KBM-7 (cell line): ENCODE measurements at regions not wholly inside any gene's neighbourhood (a gene's known extent, or its start where the extent isn't known, plus 50 kb on each side); places are given as distances from the start of the nearest gene placed in this dataset.

Experiments used
- DNase-seq: peaks from one replicate; pipeline ENCODE4 v3.0.0-alpha.2; 2015
- in situ Hi-C: fragments of 300-500 bp; cut with MboI; formaldehyde crosslinking; loops from 2 replicates; pipeline ENCODE4 v1.14.3; 2020; ENCODE audit warnings: low sequenced_read_pairs, low pct_unique_long_range_greater_than_20kb, mixed read lengths

DNA sequence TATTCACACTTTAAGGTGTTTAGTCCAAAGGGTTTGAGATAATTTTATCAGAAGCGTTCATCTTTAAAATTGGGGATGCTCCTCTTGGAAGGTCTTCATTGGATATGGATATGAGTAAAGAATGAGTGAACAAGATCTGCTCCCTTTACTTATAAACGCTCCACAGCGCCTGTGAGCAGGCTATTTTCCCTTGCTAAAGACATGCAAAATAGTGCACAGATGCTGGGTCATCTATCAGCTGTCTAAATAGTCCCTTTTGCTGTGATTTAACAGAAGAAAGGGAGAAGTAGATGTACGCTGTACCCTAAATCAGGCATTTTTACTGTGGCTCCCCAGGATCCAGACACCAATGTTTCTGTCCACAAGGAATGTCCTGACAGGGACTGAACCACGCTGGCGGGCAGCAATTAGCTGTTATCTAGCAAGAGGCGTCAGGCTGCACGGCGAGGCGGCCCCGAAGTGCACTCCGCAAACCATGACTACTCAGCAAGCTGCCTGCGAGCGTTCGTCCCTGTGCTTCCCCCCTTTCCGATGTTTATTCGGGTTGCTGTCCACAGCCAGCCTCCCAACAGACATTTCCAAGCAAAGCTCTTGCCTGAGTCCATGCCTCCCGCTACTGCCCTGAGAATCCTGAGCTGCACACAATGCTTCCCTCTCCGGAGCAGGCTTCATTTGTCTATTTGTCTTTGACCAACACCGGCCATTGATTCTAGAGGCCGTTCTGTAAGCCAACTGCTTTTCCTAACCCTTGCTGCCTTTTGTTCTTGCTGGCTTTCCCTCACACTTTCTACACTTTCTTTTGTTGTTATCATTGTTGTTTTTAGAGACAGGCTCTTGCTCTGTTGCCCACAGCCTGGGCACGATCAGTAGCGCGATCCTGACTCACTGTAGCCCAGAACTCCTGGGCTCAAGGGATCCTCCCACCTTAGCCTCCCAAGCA lies 55.7 kb upstream of the CNEP1R1 start:
- DNase-seq = no peak
- in situ Hi-C loops = no loop called here

DNA sequence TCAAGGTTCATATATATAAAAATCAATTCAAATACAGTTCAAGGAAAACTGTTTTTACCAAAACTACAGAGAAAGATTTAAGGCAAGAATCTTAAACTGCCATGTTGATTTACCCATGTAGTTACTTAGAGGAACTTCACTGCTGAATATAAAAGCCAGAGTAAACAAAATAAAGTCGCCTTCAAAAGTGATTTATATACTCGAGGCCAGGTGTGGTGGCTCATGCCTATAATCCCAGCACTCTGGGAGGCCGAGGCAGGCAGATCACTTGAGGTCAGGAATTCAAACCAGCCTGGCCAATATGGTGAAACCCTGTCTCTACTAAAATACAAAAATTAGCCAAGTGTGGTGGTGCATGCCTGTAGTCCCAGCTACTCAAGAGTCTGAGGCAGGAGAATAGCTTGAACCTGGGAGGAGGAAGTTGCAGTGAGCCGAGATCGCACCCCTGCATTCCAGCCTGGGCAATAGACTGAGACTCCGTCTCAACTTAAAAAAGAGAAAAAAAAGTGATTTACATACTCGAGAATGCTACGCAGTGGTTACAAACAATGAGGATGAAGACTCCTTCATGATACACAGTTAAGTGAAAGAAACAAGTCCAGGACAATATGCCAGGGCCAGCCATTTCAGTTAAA lies 54.1 kb upstream of the CNEP1R1 start:
- DNase-seq = no peak
- in situ Hi-C loops = no loop called here

DNA sequence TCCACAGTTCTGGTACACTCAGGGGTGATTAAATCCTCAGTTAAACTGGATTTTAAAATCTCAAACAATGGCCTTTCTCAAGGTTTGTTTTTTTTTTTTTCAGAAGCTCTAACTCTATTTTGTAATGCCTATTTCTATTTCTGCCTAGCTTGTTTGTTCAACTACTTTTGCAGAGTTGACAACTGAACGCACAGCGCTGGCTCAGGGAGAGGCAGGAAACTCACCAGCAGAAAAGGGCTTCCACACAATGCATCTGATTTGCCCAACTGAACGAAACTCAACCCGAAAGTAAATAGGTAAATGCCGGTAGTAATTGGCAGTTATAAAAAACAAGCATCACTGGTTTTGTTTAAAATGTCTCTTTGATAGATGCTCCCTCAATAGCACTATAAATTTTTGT lies 52.7 kb upstream of the CNEP1R1 start:
- no peak for DNase-seq
- in situ Hi-C loops = no loop called here

DNA sequence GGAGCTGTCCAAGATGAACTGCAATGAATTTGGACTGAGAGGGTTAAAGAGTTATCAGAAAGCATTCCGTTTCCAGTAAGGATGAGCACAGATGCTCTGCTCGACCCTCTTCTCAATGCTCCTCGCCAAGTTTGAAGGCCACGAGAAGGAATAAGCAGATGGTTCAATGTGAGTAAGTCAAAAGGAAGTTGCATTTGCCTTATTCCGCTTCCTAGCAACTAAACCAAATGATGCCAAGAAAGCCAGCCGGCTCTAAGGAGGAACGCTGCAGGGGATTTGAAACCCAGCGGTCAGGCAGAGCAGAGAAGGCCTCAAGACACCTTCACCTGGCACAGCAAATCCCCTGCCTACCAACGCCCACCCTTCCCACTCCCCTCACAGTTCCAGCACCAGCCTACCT lies 52.1 kb upstream of the CNEP1R1 start:
- in situ Hi-C loops = no loop called here
- no peak for DNase-seq
